ENCODE measurements at regions not wholly inside any gene's neighbourhood (a gene's known extent, or its start where the extent isn't known, plus 50 kb on each side); places are given as distances from the start of the nearest gene placed in this dataset.
"Not testable (repeated sequence)": the region's sequence is repeated elsewhere in the genome, so short reads cannot be mapped to it uniquely, and the experiment has no call there.

DNA sequence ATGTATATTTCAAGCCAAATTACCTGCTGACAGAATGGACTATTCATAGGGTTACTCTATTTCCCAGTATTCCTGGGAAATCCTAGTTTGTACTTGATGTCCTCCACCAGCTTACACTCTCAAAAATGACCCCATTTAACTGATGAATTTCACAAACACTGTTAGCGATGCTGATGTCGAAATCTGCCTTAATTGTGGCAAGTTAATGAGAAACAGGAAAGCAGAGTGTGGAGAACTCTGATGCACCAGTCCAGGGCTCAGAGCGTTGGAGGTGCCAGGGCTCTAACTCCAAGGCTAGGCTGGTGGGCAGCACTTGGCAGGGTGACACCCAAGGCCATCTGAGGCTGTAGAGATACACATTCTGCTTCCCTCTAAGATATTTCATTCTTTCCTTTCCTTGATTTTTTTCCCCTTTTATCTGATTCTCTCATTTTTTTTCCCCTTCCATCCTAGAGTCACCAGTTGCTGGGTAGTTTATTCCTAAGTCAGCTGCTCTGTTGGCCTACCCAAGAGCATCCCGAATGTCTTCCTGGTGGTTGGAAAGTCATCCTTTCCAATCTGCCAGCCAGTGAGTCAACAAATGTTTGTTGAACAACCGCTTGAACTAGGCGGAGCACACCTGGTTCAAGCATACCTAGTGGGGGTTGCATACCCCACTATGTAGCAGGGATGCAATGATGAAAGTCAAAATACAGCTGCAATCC lies 525.0 kb upstream of the NRP1 start:
- DNase-seq = no peak

DNA sequence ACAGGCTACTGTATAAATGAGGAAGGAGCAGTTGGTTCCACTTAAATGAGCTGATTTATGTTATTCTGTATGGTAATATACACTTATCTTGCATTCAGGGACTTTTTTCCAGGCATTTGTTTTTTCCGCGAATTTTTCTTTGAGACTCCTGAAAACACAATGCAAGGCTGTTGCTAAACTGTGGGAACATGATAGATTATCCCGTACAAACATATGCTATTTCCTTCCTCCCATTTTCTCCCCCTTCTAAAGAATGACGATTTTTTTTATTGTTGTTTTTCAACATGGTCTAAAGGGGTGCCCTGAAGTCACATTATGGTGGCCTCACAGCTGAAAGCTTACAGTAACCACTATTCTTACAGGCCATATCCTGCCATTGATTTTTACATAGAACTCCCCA lies 523.9 kb upstream of the NRP1 start:
- DNase-seq = no peak

DNA sequence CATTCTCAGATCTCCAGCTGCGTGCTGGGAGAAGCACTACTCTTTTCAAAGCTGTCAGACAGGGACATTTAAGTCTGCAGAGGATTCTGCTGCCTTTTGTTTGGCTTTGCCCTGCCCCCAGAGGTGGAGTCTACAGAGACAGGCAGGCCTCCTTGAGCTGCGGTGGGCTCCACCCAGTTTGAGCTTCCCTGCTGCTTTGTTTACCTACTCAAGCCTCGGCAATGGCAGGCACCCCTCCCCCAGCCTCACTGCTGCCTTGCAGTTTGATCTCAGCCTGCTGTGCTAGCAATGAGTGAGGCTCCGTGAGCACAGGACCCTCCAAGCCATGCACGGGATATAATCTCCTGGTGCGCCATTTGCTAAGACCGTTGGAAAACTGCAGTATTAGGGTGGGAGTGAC lies 518.8 kb upstream of the NRP1 start:
- not testable (repeated sequence) for DNase-seq

- DNase-seq = no peak
Measured at GRCh38 chr10:33843379-33843778, 508.9 kb upstream of the NRP1 start.

DNA sequence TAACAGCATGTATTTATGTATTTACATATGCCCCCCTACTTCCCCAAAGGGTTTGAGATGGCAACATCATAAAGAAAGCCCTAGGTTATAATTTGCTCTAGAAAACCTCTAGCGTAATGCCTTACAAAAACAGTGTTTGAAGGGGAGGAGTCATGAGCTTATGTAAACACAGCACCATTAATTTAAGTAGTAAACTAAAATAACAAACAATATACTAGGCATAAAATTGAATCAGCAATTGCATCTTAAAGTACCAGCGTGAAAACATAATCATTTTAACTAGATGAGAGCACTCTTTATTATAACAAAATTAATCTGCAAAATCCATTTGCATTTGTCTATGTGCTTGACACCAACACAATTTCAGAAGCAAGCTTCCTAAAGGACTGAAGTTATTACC lies 507.2 kb upstream of the NRP1 start:
- no peak for DNase-seq

DNA sequence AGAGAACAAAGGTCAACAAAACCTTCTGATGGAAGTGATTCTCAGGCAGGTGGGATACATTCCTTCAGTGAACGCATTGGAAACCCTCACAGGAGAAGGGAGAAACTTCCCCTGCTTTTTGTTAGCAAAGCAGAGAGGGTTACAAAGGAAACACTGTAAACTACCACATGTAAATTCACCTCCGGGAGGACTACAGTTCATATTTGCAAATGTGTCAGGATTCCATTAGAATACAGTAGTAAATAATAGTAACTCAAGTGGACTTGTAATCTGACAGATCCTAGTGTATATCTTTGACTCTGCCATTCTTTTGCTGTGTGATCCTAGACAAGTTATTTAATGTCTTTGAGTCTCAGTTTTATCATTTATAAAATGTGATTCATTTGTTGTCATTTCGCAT lies 504.3 kb upstream of the NRP1 start:
- no peak for DNase-seq

- no peak for DNase-seq
Measured at GRCh38 chr10:33837736-33838135, 503.3 kb upstream of the NRP1 start.

DNA sequence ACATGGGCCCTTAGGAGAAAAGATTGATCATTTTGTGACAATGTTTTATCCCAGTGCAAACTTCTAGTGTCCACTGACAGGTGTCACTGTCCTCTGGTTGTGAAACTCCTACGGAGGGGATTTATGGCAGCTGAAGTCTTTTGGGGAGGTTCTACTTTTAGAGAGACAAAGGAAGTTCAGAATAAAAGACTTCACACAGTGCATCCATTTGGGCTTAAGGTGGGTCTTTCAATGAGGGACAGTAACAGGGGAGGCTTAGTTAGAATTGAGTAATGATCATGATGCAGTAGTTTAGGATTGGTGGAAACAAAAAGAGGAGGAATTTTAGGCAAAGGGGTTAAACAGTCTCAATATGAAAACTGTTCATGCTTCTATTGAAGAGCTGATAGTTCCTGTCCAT lies 501.1 kb upstream of the NRP1 start:
- DNase-seq = no peak

DNA sequence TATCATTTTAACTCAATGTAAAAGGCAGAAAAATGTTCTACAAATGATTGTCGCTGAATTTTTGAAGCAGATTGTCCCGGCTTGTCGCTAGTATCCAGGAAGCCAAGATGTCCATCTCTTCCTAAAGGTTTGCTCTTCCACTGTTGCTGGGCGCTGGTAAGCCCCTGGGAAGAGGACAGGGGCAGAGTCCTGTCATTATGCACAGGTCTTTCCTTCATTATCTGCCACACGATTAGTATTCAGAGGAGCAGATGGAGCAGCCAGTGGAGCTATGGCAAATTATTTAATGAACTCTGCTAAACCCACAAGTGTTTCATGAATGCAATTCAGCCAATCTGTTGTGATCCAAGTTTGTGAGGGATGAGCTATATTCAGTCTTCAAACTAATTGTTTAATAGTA lies 499.1 kb upstream of the NRP1 start:
- DNase-seq = no peak

DNA sequence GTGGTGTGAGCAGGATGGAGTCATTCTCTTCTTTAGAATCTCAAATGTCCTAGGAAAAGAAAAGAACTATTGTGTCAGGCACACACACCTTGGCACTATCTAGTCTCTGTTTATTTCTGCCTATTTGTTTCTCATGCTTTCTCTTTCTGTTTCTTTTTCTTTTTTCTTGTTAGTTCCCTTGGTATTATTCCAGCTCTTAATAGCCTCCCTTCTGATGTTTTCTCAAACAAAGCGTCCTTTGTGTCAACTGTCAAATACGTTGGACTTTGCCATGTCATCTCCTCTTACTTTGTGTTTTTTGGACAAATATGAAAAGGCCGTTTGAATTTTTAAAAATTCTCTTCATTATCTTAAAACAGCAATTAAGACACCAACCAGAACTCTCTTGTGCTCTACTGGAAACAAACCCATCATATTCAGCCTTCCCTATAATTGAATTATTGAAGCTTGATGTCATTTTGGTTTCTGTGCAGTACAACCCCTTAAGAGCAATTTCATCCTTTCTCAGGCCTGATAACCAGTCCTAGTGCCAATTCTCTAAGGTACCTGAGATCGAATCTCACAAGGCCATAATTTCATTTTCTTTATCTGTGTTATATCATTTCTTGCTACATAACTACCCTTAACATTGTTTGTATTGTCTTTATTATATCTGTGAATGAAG lies 497.8 kb upstream of the NRP1 start:
- DNase-seq = no peak

GRCh38 chr10:33831591-33831990 lies 497.1 kb upstream of the NRP1 start:
- no peak for DNase-seq

- not testable (repeated sequence) for DNase-seq
Measured at GRCh38 chr10:33829899-33830298, 495.4 kb upstream of the NRP1 start.

- no peak for DNase-seq
Measured at GRCh38 chr10:33828592-33828991, 494.1 kb upstream of the NRP1 start.

DNA sequence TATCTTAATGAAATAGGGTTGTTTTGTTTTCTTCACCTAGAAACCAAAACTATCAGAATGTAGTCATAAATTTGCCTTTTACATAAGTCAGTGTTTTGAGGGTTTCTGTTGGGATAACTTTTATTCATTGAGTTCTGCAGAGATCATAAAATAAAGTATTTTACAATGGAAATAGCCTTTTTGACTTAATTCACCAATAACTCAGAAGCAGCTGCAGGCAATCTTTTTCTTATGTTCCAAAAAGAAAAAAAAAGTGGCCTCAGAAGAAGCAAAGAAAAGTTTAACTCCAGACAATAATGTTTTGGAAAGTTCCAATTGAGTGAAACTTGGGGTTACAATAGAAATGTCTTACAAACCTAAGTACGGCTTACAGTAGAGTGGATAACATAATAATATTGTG lies 491.7 kb upstream of the NRP1 start:
- DNase-seq = no peak

GRCh38 chr10:33822774-33823173 lies 488.3 kb upstream of the NRP1 start:
- DNase-seq = no peak

- DNase-seq = no peak
Measured at GRCh38 chr10:33820531-33820930, 486.1 kb upstream of the NRP1 start.

GRCh38 chr10:33819206-33819605 lies 484.7 kb upstream of the NRP1 start:
- no peak for DNase-seq

DNA sequence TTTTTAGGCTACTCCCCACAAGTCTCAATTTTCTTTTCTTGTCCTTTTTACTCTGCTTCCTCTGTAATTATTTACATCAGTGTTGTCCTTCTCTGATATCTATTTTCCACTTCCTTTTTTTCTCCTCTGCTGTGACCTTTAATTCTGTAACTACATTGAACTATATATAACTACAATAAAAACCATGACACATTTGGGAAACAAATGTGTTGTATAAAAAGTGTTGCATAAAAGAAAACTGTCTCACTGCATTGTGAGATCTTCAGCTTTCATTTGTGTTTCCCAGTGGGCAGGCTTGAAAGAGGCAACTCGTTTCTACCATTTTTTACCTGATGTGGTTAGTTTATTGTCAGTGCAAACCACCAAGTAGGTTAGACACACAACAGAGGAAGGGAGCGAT lies 483.9 kb upstream of the NRP1 start:
- no peak for DNase-seq

DNA sequence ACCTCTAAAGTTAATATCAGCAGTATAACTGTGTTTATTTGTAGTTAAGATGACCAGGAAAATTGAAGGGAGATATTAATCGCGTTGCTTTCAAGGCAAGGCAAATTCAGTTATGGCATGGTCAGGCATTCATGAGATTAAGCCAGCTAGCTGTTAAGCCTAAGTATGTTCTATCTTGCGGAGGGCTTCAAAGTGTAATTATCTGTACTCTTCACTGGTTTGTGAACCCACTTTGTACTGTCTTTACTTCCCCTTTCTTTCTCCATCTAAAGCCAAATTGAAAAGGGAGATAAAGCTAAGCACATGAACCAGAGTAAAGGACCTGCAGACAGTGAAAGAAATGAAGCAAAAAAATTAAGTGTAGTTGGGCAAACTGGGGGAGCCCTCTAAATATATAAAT lies 483.1 kb upstream of the NRP1 start:
- no peak for DNase-seq

DNA sequence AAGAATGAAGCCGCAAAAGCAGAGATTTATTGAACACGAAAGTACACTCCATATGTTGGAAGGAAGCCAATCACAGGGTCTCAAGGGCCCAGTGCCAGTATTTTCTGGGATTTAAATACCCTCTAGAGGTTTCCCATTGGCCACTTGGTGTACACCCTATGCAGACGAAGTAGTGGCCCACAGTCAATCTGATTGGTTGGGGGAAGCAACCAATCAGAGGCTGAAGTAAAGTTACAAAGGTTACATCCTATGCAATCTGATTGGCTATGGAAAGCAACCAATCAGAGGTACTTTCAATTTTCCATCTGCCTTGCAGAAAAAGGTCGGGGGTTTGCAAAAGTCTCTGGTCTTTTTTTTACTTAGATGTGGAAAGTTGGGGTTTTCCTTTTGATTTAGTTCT lies 481.3 kb upstream of the NRP1 start:
- DNase-seq = no peak

DNA sequence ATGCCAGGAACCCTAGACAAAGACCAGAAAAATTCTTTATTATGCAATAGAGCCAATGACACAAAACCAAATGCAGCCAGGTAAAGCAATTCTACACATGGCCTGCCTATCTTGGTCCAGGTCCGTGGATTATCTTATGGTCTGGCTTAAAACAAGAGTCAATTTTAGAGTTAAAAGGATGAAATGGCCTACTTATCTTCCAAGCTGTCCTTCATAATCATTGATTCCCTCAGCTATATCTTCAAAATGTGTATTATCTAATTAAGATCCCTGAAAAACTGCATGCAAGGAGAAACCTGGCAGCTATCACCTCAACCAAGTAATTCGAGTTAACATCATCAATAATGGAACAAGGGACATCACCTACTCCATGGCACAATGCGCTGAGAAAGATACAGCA lies 479.4 kb upstream of the NRP1 start:
- no peak for DNase-seq

GRCh38 chr10:33813415-33813814 lies 478.9 kb upstream of the NRP1 start:
- no peak for DNase-seq

DNA sequence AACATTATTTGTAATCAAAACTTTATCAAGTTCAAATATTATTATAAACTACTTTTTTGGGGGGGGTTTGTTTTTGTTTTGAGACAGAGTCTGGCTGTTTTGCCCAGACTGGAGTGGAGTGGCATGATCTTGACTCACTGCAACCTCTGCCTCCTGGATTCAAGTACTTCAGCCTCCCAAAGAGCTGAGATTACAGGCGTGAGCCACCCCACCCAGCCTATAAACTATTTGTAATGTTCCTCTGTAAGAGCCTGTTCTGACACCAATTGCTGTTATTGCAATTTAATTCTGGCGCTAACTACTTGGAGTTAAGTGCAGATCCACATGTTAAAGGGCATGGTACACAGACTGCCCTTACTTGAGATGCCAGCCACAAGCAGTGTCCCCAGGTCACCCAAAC lies 478.1 kb upstream of the NRP1 start:
- DNase-seq = no peak

DNA sequence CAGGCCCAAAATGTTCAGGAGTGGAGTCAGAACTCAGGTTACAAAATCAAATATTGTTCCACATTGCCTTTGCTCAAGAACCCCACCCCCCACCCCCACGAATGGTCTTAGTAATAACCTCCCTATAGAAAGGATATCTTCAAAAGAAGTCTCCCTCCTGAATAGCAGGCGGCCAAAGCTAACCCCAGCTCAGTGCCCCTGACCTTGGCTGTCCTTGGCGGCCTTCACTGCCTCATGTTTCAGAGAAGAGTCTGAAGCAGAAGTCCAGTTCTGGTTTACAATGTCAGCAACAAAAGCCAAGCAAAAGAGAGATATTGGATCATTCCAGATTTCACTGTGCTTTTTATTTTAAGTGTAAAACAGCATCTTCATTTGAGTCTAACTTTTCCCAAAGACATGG lies 476.5 kb upstream of the NRP1 start:
- DNase-seq = no peak

GRCh38 chr10:33809732-33810131 lies 475.3 kb upstream of the NRP1 start:
- DNase-seq = no peak
